HG03064 (cell line): ENCODE measurements at regions not wholly inside any gene's neighbourhood (a gene's known extent, or its start where the extent isn't known, plus 50 kb on each side); places are given as distances from the start of the nearest gene placed in this dataset.
A peak's percentile ranks its signal among the peaks of the same experiment; 100 is the strongest.

Experiments used
- ATAC-seq: cut with Tn5 transposase; IDR thresholded peaks from one replicate; pipeline ENCODE4 v1.9.1; 2021; ENCODE audit warnings: low read depth; ENCODE audit not compliant: unreplicated experiment

- ATAC-seq: no peak
These were observed 499.5 kb upstream of the KLF12 start for GRCh38 chr13:74633734-74634133.

GRCh38 chr13:74629985-74630384, 495.8 kb upstream of the KLF12 start:
- no peak for ATAC-seq

GRCh38 chr13:74625541-74625940, 491.3 kb upstream of the KLF12 start:
- no peak for ATAC-seq

- ATAC-seq: no peak
These were observed 489.6 kb upstream of the KLF12 start for GRCh38 chr13:74623761-74624160.

- ATAC-seq: no peak
These were observed 488.1 kb upstream of the KLF12 start for GRCh38 chr13:74622284-74622683.

GRCh38 chr13:74620711-74621110, 486.5 kb upstream of the KLF12 start:
- no peak for ATAC-seq

GRCh38 chr13:74620308-74620707, 486.1 kb upstream of the KLF12 start:
- no peak for ATAC-seq

- no peak for ATAC-seq
These were observed 463.3 kb upstream of the KLF12 start for GRCh38 chr13:74597526-74597925.

GRCh38 chr13:74596691-74597090, 462.5 kb upstream of the KLF12 start:
- no peak for ATAC-seq

GRCh38 chr13:74593688-74594087, 459.5 kb upstream of the KLF12 start:
- no peak for ATAC-seq

GRCh38 chr13:74586847-74587246, 452.6 kb upstream of the KLF12 start:
- no peak for ATAC-seq

- no peak for ATAC-seq
These were observed 442.2 kb upstream of the KLF12 start for GRCh38 chr13:74576420-74576819.

- no peak for ATAC-seq
These were observed 441.5 kb upstream of the KLF12 start for GRCh38 chr13:74575729-74576125.

GRCh38 chr13:74574964-74575728, 440.9 kb upstream of the KLF12 start:
- ATAC-seq: no peak

- no peak for ATAC-seq
These were observed 439.4 kb upstream of the KLF12 start for GRCh38 chr13:74573654-74574053.

- no peak for ATAC-seq
These were observed 437.6 kb upstream of the KLF12 start for GRCh38 chr13:74571811-74572210.

- ATAC-seq: no peak
These were observed 436.6 kb upstream of the KLF12 start for GRCh38 chr13:74570834-74571233.

- no peak for ATAC-seq
These were observed 435.8 kb upstream of the KLF12 start for GRCh38 chr13:74570046-74570445.

GRCh38 chr13:74569251-74569650, 435.0 kb upstream of the KLF12 start:
- ATAC-seq: no peak

GRCh38 chr13:74567485-74567884, 433.3 kb upstream of the KLF12 start:
- no peak for ATAC-seq

GRCh38 chr13:74562381-74562780, 428.2 kb upstream of the KLF12 start:
- no peak for ATAC-seq

- ATAC-seq: no peak
These were observed 427.0 kb upstream of the KLF12 start for GRCh38 chr13:74561155-74561554.

GRCh38 chr13:74560325-74560724, 426.1 kb upstream of the KLF12 start:
- ATAC-seq: peak; percentile 91
